ENCODE measurements at regions not wholly inside any gene's neighbourhood (a gene's known extent, or its start where the extent isn't known, plus 50 kb on each side); places are given as distances from the start of the nearest gene placed in this dataset.

GRCh38 chr1:219092206-219092605 is 81.5 kb upstream of the LYPLAL1 start:
- CTCF ChIA-PET, result no interaction called here
- no peaks in the 10 kb centered on the region for H3K36me3 ChIP-seq (ENCODE audit: control insufficient read depth in 1 of 2, insufficient read depth in 2 of 2, low read length in 2 of 2)

More at GRCh38 chr1:219092206-219092605, 81.5 kb upstream of the LYPLAL1 start:
- Histone ChIP-seq H3K9me2 (ENCODE audit: insufficient read depth) (no peaks in the 10 kb centered on the region), H3K9ac (ENCODE audit: low read length) (no peak overlapping the region), H3K27me3 (ENCODE audit: insufficient read depth, low read length) (no peaks in the 10 kb centered on the region), H2AFZ (ENCODE audit: low read depth, low read length, poor library complexity, severe bottlenecking) (no peak overlapping the region), H3K79me2 (ENCODE audit: insufficient read depth, low read length) (no peaks in the 10 kb centered on the region), H3K4me3 (replicated peaks in 1 of 2; ENCODE audit: low read depth in 1 of 2, low read length in 2 of 2) (no peak overlapping the region), H3K27ac (ENCODE audit: low read depth, low read length) (no peak overlapping the region), H3K4me2 (ENCODE audit: low read length) (no peak overlapping the region), H4K20me1 (ENCODE audit: insufficient read depth) (no peaks in the 10 kb centered on the region), H3K4me1 (ENCODE audit: control insufficient read depth in 1 of 2, insufficient read depth in 2 of 2, low read length in 2 of 2) (peaks cover 0 to 6% of the 10 kb centered on the region in 2 experiments; a peak in 1 of 4 replicates), H3K9me3 (ENCODE audit: control insufficient read depth in 1 of 2, insufficient read depth in 1 of 2, low read depth in 1 of 2, low read length in 2 of 2) (no peaks in the 10 kb centered on the region)
- ATAC-seq (no peak), DNase-seq (ENCODE audit: low read depth, low spot score) (no peak)
- ChIA-PET RAD21 (ENCODE audit: low non-redundant PET in 1 of 2, low total read pairs in 2 of 2, uncharacterized antibody in 2 of 2, unreplicated experiment in 2 of 2) (no interaction called here), POLR2A (no interaction called here)
- intact Hi-C loops (cut with micrococcal nuclease), result no loop called here
- no TSS peak for BruUV-seq (replicated peaks)
- no peak for TF ChIP-seq MAX (IDR thresholded peaks at IDR 0.05)
- no peak for TF ChIP-seq POLR2A (IDR thresholded peaks at IDR 0.05; ENCODE audit: borderline replicate concordance, extremely low read depth, insufficient read depth, insufficient read length)
- no peak for TF ChIP-seq CBX3 (IDR thresholded peaks at IDR 0.05; ENCODE audit: low read depth)
- no peak for TF ChIP-seq CTCF (IDR thresholded peaks at IDR 0.05 in 2 of 3, conservative IDR thresholded peaks at IDR 0.05 in 1 of 3; ENCODE audit: borderline replicate concordance in 1 of 3, insufficient read depth in 1 of 3, low read depth in 2 of 3, low read length in 2 of 3)
- no peak for TF ChIP-seq TCF7L2 (IDR thresholded peaks at IDR 0.05; ENCODE audit: borderline replicate concordance, extremely low read depth, insufficient read depth, insufficient read length)
- no peak for TF ChIP-seq YY1 (IDR thresholded peaks at IDR 0.05; ENCODE audit: extremely low read depth, insufficient replicate concordance, low read depth, low read length)
- no peak for TF ChIP-seq ZFX (IDR thresholded peaks at IDR 0.05)
- TF ChIP-seq CEBPB (IDR thresholded peaks at IDR 0.05; ENCODE audit: low read depth), result no peak
- TF ChIP-seq SP1 (IDR thresholded peaks at IDR 0.05; ENCODE audit: low read depth), result no peak
- no peak for TF ChIP-seq EZH2 (IDR thresholded peaks at IDR 0.05)
- TF ChIP-seq POLR2AphosphoS5 (IDR thresholded peaks at IDR 0.05; ENCODE audit: low read depth, low read length), result no peak
- TF ChIP-seq JUND (IDR thresholded peaks at IDR 0.05), result no peak
- TF ChIP-seq, protein P1, sequence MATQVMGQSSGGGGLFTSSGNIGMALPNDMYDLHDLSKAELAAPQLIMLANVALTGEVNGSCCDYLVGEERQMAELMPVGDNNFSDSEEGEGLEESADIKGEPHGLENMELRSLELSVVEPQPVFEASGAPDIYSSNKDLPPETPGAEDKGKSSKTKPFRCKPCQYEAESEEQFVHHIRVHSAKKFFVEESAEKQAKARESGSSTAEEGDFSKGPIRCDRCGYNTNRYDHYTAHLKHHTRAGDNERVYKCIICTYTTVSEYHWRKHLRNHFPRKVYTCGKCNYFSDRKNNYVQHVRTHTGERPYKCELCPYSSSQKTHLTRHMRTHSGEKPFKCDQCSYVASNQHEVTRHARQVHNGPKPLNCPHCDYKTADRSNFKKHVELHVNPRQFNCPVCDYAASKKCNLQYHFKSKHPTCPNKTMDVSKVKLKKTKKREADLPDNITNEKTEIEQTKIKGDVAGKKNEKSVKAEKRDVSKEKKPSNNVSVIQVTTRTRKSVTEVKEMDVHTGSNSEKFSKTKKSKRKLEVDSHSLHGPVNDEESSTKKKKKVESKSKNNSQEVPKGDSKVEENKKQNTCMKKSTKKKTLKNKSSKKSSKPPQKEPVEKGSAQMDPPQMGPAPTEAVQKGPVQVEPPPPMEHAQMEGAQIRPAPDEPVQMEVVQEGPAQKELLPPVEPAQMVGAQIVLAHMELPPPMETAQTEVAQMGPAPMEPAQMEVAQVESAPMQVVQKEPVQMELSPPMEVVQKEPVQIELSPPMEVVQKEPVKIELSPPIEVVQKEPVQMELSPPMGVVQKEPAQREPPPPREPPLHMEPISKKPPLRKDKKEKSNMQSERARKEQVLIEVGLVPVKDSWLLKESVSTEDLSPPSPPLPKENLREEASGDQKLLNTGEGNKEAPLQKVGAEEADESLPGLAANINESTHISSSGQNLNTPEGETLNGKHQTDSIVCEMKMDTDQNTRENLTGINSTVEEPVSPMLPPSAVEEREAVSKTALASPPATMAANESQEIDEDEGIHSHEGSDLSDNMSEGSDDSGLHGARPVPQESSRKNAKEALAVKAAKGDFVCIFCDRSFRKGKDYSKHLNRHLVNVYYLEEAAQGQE (IDR thresholded peaks at IDR 0.05; ENCODE audit: low read depth), result no peak
- TF ChIP-seq RAD21 (IDR thresholded peaks at IDR 0.05; ENCODE audit: low read depth), result no peak
- TF ChIP-seq ELF1 (IDR thresholded peaks at IDR 0.05; ENCODE audit: borderline replicate concordance, low read depth), result no peak
- no peak for TF ChIP-seq EZH2phosphoT487 (IDR thresholded peaks at IDR 0.05; ENCODE audit: borderline replicate concordance)
- no peak for TF ChIP-seq ZNF274 (IDR thresholded peaks at IDR 0.05; ENCODE audit: low read depth, low read length)
- TF ChIP-seq SIN3A (IDR thresholded peaks at IDR 0.05; ENCODE audit: low read depth), result no peak
